Activated CD8-positive, alpha-beta memory T cell treated with anti-CD3 and anti-CD28 coated beads, Interleukin-2, amount 10 ng/mL, durations not matched to agents 7 days and 5 days (primary cell): ENCODE measurements at regions not wholly inside any gene's neighbourhood (a gene's known extent, or its start where the extent isn't known, plus 50 kb on each side); places are given as distances from the start of the nearest gene placed in this dataset.
"Not testable (repeated sequence)": the region's sequence is repeated elsewhere in the genome, so short reads cannot be mapped to it uniquely, and the experiment has no call there.

ENCODE experiments used
- ATAC-seq: fragments of 150-1000 bp; cut with Tn5 transposase; one replicate; pipeline ENCODE4 v1.10.0; 2021; ENCODE audit warnings: moderate library complexity
- CTCF ChIA-PET: fragments of 350-600 bp; sonication (Branson Sonifier 250); formaldehyde crosslinking; loops from one replicate; lab custom pipeline; 2021; ENCODE audit warnings: antibody characterized with exemption; lab: Charles Lee
- DNase-seq: peaks from one replicate; pipeline ENCODE4 v3.0.0-alpha.2; 2020
- H3K27ac Mint-ChIP-seq: one replicate; pipeline ENCODE4 v1.8.0; 2021; ENCODE audit warnings: mild to moderate bottlenecking, mixed read lengths
- H3K27me3 Mint-ChIP-seq: one replicate; pipeline ENCODE4 v1.8.0; 2021; ENCODE audit warnings: mixed read lengths
- H3K36me3 Mint-ChIP-seq: one replicate; pipeline ENCODE4 v1.8.0; 2021; ENCODE audit warnings: mild to moderate bottlenecking, mixed read lengths
- H3K4me1 Mint-ChIP-seq: one replicate; pipeline ENCODE4 v1.8.0; 2021; ENCODE audit warnings: mixed read lengths
- H3K4me3 Mint-ChIP-seq: one replicate; pipeline ENCODE4 v1.8.0; 2021; ENCODE audit warnings: mild to moderate bottlenecking, moderate library complexity, mixed read lengths
- H3K9me3 Mint-ChIP-seq: one replicate; pipeline ENCODE4 v1.8.0; 2022; ENCODE audit warnings: low read depth, mixed read lengths

DNA sequence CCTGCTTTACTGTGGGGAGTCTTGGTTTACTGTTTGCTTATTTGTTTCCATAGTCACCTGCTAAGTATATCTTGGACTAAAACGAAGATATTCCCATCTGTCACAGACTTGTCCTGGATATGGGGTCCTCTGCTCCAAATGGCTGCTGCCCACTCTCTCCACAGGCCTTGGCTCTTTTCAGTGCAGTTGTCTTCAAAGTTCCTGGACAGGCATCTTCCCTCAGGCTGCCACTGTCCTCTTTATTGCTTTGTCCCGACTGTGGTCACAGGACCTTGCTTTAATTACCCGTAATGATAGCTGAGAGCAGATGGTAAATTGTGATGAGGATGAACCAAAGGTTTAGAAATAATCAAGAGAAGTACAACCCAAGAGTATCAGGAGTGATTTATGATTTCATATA lies 713.9 kb upstream of the CCDC179 start:
- no peak overlapping the region for H3K4me3 Mint-ChIP-seq
- H3K27me3 Mint-ChIP-seq = no peaks in the 10 kb centered on the region
- DNase-seq = no peak
- peaks cover 2% of the 10 kb centered on the region for H3K9me3 Mint-ChIP-seq
- H3K4me1 Mint-ChIP-seq = no peaks in the 10 kb centered on the region
- H3K27ac Mint-ChIP-seq = no peak overlapping the region
- ATAC-seq = no peak
- no peaks in the 10 kb centered on the region for H3K36me3 Mint-ChIP-seq
- CTCF ChIA-PET = no interaction called here

DNA sequence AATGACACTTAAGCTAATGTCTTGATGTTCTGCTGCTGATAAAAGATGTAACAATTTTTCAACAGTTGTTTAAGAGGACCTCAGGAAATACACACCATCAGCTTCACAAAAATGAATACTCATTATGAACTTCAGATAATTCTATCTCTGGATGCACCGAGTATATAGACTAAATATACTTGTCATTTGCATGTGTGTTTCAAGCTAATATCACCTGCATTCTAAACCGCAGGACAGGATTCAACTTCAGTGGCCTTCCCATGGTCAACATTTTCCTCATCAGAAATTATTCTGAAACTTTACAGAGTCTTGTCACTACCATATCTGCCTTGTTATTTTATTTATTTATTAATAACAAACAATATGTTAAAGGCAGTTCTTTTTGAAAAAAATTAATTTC lies 717.0 kb upstream of the CCDC179 start:
- DNase-seq (no peak), ATAC-seq (no peak)
- H3K27ac Mint-ChIP-seq = no peak overlapping the region
- H3K36me3 Mint-ChIP-seq = no peaks in the 10 kb centered on the region
- CTCF ChIA-PET = no interaction called here
- H3K27me3 Mint-ChIP-seq = no peaks in the 10 kb centered on the region
- no peaks in the 10 kb centered on the region for H3K4me1 Mint-ChIP-seq
- no peaks in the 10 kb centered on the region for H3K9me3 Mint-ChIP-seq
- H3K4me3 Mint-ChIP-seq = no peak overlapping the region

DNA sequence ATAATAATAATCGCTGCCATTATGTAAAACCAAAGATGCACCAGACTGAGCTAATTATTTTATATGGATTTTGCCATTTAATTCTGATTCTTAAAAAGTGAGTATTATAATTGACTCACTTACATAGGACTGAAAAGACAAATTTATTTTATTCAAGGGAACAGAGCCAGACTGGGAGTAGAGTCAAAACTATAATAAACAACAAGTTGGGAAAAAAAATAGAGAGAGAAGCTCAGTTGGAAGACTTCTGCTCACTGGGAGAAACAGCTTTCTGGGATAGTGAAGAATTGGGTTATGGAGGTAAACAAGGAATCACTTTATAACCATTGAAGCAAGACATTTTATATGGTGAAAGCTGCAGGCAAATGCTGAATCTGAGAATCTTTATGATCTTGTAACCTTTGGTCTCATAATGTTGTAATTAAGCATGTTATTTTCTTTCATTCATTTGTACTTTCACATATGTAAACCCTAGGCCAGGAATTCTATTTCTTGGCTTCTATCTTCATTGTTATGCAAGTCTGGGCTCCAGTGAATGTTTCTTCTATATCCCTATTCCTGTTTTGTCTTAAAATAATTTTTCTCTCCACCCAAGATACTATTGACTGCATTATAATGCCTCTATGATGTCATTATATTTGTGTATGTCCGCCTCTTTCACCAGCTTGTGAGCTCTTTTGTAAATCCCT lies 725.3 kb upstream of the CCDC179 start:
- Mint-ChIP-seq H3K9me3 (no peaks in the 10 kb centered on the region), H3K4me3 (no peak overlapping the region), H3K27ac (no peak overlapping the region), H3K4me1 (no peaks in the 10 kb centered on the region), H3K27me3 (no peaks in the 10 kb centered on the region), H3K36me3 (no peaks in the 10 kb centered on the region)
- CTCF ChIA-PET = no interaction called here
- ATAC-seq (no peak), DNase-seq (no peak)

DNA sequence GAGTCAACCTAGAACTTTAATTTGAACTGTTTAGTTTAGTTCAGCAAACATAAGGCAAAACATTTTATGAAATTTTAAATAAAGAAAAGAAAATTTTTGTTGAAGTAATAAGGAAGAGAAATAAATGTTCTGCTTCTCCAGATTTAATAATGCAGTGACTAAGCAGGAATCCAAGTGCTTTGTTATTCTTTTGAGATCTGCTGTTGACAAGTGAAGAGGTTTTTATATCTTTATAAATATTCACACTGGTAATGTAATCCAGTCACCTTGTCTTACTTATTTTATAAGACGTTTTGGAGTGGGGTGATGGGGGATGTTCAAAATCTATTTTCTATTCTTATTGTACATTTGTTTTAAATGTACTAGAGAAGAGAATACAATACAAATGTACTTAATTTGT lies 725.9 kb upstream of the CCDC179 start:
- Mint-ChIP-seq H3K4me1 (no peaks in the 10 kb centered on the region), H3K9me3 (no peaks in the 10 kb centered on the region), H3K27ac (no peak overlapping the region), H3K27me3 (no peaks in the 10 kb centered on the region), H3K4me3 (no peak overlapping the region), H3K36me3 (no peaks in the 10 kb centered on the region)
- ATAC-seq (no peak), DNase-seq (no peak)
- CTCF ChIA-PET = no interaction called here

DNA sequence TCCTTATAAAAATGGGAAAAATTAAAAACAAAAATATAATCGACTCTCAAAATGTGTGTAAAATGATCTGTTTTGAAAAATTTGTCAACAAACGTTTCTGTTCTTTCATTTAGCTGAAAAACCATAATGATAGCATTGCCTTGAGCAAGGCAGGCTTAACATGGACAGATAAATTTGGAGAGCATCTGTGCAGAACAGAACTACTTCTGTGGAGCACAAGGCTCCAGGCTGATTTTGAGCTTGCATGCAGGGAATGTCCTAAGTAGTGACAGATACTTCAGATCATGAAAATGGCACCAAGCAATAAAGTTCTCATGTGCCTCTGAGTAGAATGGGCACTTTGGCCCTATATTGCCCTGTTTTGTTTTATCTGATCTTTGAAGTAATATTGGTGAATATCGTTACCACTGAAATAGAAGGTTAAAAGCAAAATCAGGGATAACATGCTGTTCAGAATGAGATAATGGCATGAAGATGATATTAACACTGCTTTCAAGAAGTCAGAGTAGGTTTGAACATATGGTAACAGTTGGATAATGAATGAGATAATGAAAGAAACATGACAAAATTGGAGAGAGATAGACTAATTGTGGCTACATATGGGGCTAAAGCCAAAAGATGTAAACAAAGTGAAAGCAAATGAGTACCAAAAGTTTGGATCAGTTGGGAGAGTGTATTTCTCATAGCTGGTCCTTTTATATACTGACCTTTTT lies 730.5 kb upstream of the CCDC179 start:
- Mint-ChIP-seq H3K4me1 (no peaks in the 10 kb centered on the region), H3K4me3 (no peak overlapping the region), H3K36me3 (no peaks in the 10 kb centered on the region), H3K9me3 (peaks cover 5% of the 10 kb centered on the region), H3K27me3 (no peaks in the 10 kb centered on the region), H3K27ac (no peak overlapping the region)
- DNase-seq (no peak), ATAC-seq (no peak)
- CTCF ChIA-PET = no interaction called here

DNA sequence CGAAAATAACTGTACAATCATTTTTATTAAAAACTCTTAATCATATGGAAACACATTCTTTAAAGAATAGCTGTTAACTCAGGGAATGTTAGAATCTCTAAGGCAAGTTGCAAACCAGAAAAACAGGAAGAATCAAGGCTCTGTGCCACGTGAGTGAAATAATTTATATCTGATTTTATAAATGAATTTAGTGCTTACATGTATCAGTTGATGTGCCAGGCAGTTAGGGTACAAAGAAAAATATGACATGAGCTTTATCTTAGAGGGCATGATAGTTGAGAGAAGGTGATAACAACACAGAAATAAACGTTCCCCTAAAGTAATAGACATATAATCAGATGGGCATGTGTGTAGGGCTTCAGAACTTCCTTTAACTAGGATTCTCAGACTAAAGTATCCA lies 734.5 kb upstream of the CCDC179 start:
- Mint-ChIP-seq H3K4me1 (no peaks in the 10 kb centered on the region), H3K9me3 (peaks cover 14% of the 10 kb centered on the region), H3K27ac (no peak overlapping the region), H3K27me3 (no peaks in the 10 kb centered on the region), H3K36me3 (no peaks in the 10 kb centered on the region), H3K4me3 (no peak overlapping the region)
- ATAC-seq (no peak), DNase-seq (no peak)
- CTCF ChIA-PET = no interaction called here

DNA sequence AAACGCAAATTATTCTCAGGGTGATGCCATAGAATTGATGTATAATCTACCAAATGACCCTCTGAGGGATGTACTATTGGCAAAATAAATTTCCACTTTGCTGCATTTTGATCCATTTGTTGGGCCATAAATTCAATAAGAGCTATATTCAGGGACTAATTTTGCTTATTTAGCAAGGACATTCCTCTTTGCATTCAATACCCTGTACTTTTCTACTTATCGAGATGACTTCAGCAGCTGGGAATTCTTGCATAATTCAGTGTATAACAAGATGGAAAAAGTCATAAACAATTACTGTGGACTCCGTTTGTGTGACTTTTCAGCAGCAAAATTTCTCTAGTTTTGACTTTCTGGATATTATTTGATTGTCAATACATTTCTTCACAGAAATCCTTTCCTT lies 744.7 kb upstream of the CCDC179 start:
- H3K9me3 Mint-ChIP-seq = peaks cover 12% of the 10 kb centered on the region
- H3K4me3 Mint-ChIP-seq = no peak overlapping the region
- H3K4me1 Mint-ChIP-seq = no peaks in the 10 kb centered on the region
- H3K27me3 Mint-ChIP-seq = no peaks in the 10 kb centered on the region
- ATAC-seq (no peak), DNase-seq (no peak)
- no peak overlapping the region for H3K27ac Mint-ChIP-seq
- CTCF ChIA-PET = no interaction called here
- no peaks in the 10 kb centered on the region for H3K36me3 Mint-ChIP-seq

DNA sequence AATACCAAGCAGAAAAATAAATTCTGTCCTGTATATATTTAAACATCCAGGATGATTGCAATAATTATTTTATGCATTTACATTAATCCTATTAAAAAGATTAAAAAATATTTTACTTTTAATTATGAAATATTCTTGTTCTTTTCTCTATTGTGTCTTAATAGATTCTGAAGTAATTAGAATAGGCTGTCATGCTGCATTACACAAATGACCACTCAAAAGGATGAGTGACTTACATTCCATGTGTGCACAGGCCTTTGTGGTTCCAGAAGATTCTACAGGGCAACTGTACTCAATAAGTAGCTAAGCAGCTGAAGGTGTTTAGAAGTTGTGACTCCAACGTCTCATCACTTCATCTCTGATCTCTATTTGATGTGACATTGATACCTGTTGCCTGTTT lies 745.9 kb upstream of the CCDC179 start:
- DNase-seq (no peak), ATAC-seq (no peak)
- Mint-ChIP-seq H3K36me3 (no peaks in the 10 kb centered on the region), H3K27ac (no peak overlapping the region), H3K27me3 (no peaks in the 10 kb centered on the region), H3K4me3 (no peak overlapping the region), H3K4me1 (no peaks in the 10 kb centered on the region), H3K9me3 (peaks cover 4% of the 10 kb centered on the region)
- CTCF ChIA-PET = no interaction called here

DNA sequence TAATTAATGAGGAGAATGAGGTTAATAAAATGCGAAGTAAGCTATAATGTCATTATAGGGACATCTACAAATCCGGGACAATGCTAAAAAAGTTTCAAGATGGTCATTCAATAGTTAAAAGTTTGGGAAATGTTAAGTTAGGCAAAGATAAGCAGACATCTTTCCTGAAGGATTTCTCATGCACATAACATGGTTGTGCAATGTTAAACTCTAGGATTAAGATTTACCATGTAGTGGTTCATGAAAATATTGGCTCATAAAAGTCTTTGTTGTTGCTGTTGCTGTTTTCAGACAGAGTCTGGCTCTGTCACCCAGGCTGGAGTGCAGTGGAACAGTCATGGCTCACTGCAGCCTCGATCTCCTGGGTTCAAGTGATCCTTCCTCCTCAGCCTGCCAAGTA lies 751.5 kb upstream of the CCDC179 start:
- ATAC-seq = no peak
- peaks cover 11% of the 10 kb centered on the region for H3K9me3 Mint-ChIP-seq
- no peaks in the 10 kb centered on the region for H3K36me3 Mint-ChIP-seq
- H3K4me3 Mint-ChIP-seq = no peak overlapping the region
- no peak for DNase-seq
- no peaks in the 10 kb centered on the region for H3K27me3 Mint-ChIP-seq
- no peaks in the 10 kb centered on the region for H3K4me1 Mint-ChIP-seq
- H3K27ac Mint-ChIP-seq = no peak overlapping the region
- CTCF ChIA-PET = no interaction called here

DNA sequence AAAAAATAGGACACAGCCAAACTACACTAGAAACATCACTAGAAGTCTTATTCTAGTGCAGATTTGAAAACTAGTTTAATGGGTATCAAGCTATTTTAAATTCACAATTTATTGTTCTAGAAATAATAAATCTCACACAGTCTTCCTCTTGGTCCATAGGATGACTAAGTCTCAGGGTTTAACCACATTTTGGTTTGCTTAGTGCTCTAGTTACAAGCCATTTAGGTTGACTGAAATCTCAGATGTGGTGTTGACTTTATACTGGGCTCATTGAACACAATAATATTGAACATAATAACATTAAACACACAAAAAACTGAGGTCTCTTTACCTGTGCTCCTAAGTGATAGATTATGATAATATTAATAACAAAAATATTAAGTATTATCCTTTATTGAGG lies 760.3 kb upstream of the CCDC179 start:
- H3K9me3 Mint-ChIP-seq = peaks cover 11% of the 10 kb centered on the region
- H3K27me3 Mint-ChIP-seq = no peaks in the 10 kb centered on the region
- no peaks in the 10 kb centered on the region for H3K36me3 Mint-ChIP-seq
- H3K4me3 Mint-ChIP-seq = no peak overlapping the region
- H3K27ac Mint-ChIP-seq = no peak overlapping the region
- no peak for DNase-seq
- ATAC-seq = no peak
- CTCF ChIA-PET = no interaction called here
- no peaks in the 10 kb centered on the region for H3K4me1 Mint-ChIP-seq

DNA sequence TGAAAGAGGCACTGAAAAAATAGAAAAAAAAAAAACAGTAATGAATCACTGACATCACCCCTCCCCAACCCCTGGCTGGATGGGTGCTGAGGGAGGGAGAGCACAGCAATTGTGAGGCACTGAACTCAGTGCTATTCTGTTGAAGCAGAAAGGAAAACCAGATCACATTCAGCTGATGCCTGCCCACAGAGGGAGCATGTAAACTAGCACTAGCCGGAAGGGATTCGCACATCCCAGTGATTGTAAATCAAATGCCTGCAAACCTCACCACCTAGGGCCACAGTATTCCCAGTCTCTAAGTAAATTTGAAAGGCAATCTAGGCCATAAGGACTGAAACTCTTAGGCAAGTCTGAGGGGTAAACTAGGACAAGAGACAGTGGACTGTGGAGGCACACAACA lies 772.0 kb upstream of the CCDC179 start:
- H3K36me3 Mint-ChIP-seq = no peaks in the 10 kb centered on the region
- no peaks in the 10 kb centered on the region for H3K4me1 Mint-ChIP-seq
- DNase-seq (no peak), ATAC-seq (no peak)
- peaks cover 11% of the 10 kb centered on the region for H3K9me3 Mint-ChIP-seq
- no peaks in the 10 kb centered on the region for H3K27me3 Mint-ChIP-seq
- CTCF ChIA-PET = no interaction called here
- H3K4me3 Mint-ChIP-seq = no peak overlapping the region
- H3K27ac Mint-ChIP-seq = no peak overlapping the region

DNA sequence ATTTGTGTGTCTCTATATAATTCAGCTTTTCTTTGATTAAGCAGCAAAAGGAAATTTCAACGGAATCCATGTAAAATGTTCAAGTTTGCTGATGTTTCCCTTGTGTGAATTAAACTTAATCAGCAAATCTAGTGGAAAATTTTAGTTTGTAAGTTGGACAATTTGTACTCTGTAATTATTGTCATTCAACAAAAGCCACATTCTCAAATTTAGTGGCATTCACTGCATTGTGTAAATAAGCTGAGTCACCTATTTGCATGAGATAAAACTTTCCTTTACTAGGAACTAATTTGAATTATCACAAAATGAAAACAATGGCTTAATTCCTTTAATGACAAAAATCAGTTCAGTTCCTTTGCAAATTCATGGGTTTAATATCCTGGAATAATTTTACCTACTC lies 784.2 kb upstream of the CCDC179 start:
- Mint-ChIP-seq H3K27me3 (no peaks in the 10 kb centered on the region), H3K4me3 (no peak overlapping the region), H3K36me3 (no peaks in the 10 kb centered on the region), H3K27ac (no peak overlapping the region), H3K9me3 (peaks cover 4% of the 10 kb centered on the region), H3K4me1 (no peaks in the 10 kb centered on the region)
- ATAC-seq (no peak), DNase-seq (no peak)
- CTCF ChIA-PET = no interaction called here

DNA sequence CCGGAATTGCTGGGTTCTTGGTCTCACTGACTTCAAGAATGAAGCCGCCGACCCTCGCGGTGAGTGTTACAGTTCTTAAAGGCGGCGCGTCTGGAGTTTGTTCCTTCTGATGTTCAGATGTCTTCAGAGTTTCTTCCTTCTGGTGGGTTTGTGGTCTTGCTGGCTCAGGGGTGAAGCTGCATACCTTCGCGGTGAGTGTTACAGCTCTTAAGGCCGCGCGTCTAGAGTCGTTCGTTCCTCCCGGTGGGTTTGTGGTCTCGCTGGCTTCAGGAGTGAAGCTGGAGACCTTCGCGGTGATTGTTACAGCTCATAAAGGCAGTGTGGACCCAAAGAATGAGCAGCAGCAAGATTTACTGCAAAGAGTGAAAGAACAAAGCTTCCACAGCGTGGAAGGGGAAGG lies 792.1 kb upstream of the CCDC179 start:
- H3K4me1 Mint-ChIP-seq, DNase-seq, ATAC-seq, H3K27me3 Mint-ChIP-seq, H3K4me3 Mint-ChIP-seq, CTCF ChIA-PET, H3K36me3 Mint-ChIP-seq, H3K27ac Mint-ChIP-seq: not testable (repeated sequence)
- peaks cover 15% of the 10 kb centered on the region for H3K9me3 Mint-ChIP-seq

DNA sequence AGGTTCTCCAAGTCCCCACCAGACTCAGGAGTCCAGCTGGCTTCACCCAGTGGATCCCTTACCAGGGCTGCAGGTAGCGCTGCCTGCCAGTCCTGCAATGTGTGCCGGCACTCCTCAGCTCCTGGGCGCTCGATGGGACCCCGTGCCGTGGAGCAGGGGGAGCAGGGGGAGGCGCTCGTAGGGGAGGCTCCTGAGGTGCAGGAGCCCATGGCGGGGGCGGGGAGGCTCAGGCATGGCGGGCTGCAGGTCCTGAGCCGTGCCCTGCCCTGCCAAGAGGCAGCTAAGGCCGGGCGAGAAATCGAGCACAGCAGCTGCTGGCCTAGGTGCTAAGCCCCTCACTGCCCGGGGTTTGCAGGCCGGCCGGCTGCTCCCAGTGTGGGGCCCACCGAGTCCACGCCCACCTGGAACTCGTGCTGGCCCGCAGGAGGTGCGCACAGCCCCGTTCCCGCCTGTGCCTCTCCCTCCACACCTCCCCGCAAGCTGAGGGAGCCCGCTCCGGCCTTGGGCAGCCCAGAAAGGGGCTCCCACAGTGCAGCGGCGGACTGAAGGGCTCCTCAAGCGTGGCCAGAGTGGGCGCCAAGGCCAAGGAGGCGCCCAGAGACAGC lies 792.9 kb upstream of the CCDC179 start:
- CTCF ChIA-PET = no interaction called here
- H3K27me3 Mint-ChIP-seq = no peaks in the 10 kb centered on the region
- no peaks in the 10 kb centered on the region for H3K4me1 Mint-ChIP-seq
- H3K9me3 Mint-ChIP-seq = peaks cover 17% of the 10 kb centered on the region
- no peak overlapping the region for H3K27ac Mint-ChIP-seq
- DNase-seq (no peak), ATAC-seq (no peak)
- H3K4me3 Mint-ChIP-seq = no peak overlapping the region
- no peaks in the 10 kb centered on the region for H3K36me3 Mint-ChIP-seq
